Subcutaneous abdominal adipose tissue (tissue), 5 donors: ENCODE measurements at regions not wholly inside any gene's neighbourhood (a gene's known extent, or its start where the extent isn't known, plus 50 kb on each side); places are given as distances from the start of the nearest gene placed in this dataset.
"Not testable (repeated sequence)": the region's sequence is repeated elsewhere in the genome, so short reads cannot be mapped to it uniquely, and the experiment has no call there.

Experiments used
- H3K27ac ChIP-seq: one replicate; pipeline ENCODE4 v1.7.0; 2013; ENCODE audit warnings: low read depth, mild to moderate bottlenecking, inconsistent platforms, low read length, moderate library complexity
- H3K27me3 ChIP-seq, 5 donors: one replicate each; pipeline ENCODE4 v1.7.0; 2013; ENCODE audit warnings: low read length in 5 of 5, inconsistent platforms in 1 of 5; ENCODE audit not compliant: control insufficient read depth in 5 of 5, insufficient read depth in 4 of 5
- H3K36me3 ChIP-seq, 5 donors: one replicate each; pipeline ENCODE4 v1.7.0; 2013; ENCODE audit warnings: low read length in 5 of 5; ENCODE audit not compliant: control insufficient read depth in 5 of 5, insufficient read depth in 5 of 5
- H3K4me1 ChIP-seq, 5 donors: one replicate each; pipeline ENCODE4 v1.7.0; 2013; ENCODE audit warnings: low read length in 5 of 5, mild to moderate bottlenecking in 3 of 5, moderate library complexity in 1 of 5; ENCODE audit not compliant: control insufficient read depth in 5 of 5, insufficient read depth in 5 of 5
- H3K4me3 ChIP-seq, 5 donors: one replicate each; pipeline ENCODE4 v1.7.0; 2013; ENCODE audit warnings: low read length in 5 of 5, low read depth in 1 of 5
- H3K9ac ChIP-seq, 5 donors: one replicate each; pipeline ENCODE4 v1.7.0; 2013; ENCODE audit warnings: low read length in 5 of 5, mild to moderate bottlenecking in 4 of 5, moderate library complexity in 3 of 5
- H3K9me3 ChIP-seq, 5 donors: one replicate each; pipeline ENCODE4 v1.7.0; 2013; ENCODE audit warnings: low read length in 5 of 5; ENCODE audit not compliant: control insufficient read depth in 5 of 5
- donor health status: healthy.
- donor health status: healthy.
- donor health status: healthy.
- donor health status: healthy.
- donor health status: healthy.

- H3K36me3 ChIP-seq, H3K9ac ChIP-seq, H3K4me1 ChIP-seq, H3K27me3 ChIP-seq, H3K27ac ChIP-seq, H3K4me3 ChIP-seq: not testable (repeated sequence)
- H3K9me3 ChIP-seq = peaks cover 0 to 33% (median 12%) of the 10 kb centered on the region in 5 donors
These were observed 176.2 kb upstream of the TPTE start for GRCh38 chr21:10345178-10345612.

GRCh38 chr21:10346249-10346648, 175.1 kb upstream of the TPTE start:
- H3K36me3 ChIP-seq, H3K27me3 ChIP-seq, H3K4me1 ChIP-seq, H3K27ac ChIP-seq, H3K9ac ChIP-seq, H3K4me3 ChIP-seq: not testable (repeated sequence)
- H3K9me3 ChIP-seq = peaks cover 0 to 35% (median 12%) of the 10 kb centered on the region in 5 donors

DNA sequence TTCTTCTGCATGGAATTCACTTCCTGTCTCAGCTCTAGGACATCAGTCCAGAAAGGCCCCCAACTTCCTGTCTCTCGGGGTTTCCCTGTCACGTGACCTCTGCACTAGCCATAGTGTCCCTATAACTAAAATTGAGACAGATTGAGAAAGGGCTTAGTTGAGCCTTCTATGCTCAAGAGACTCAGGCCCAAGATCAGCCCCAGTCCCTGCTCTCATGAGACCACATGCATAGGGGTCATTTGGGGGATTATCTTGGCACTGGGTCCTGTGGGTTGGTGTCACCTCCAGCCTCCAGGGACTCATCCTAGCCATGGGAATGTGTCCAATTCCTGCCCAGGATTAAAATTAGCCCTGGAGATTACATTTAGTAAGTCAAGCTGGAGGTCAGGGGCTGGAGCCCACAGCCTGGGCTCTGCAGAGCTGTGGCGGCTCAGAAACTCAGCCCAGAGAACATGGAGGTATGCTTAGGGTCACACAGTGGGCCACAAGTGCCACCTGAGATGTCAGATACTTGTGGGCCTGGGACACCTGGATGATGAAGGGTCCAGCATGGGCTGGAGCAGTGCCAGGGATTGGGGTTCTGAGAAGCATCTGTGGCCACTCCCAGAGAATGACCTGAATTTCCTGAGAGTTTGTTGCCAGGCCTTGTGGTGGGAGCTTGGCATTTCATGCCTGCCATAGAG, 174.3 kb upstream of the TPTE start:
- peak overlapping the region in 2 of 5 donors; percentile 6 to 13 for H3K4me3 ChIP-seq
- H3K27me3 ChIP-seq, H3K9ac ChIP-seq, H3K27ac ChIP-seq, H3K36me3 ChIP-seq, H3K4me1 ChIP-seq: not testable (repeated sequence)
- H3K9me3 ChIP-seq = peaks cover 0 to 40% (median 12%) of the 10 kb centered on the region in 5 donors

DNA sequence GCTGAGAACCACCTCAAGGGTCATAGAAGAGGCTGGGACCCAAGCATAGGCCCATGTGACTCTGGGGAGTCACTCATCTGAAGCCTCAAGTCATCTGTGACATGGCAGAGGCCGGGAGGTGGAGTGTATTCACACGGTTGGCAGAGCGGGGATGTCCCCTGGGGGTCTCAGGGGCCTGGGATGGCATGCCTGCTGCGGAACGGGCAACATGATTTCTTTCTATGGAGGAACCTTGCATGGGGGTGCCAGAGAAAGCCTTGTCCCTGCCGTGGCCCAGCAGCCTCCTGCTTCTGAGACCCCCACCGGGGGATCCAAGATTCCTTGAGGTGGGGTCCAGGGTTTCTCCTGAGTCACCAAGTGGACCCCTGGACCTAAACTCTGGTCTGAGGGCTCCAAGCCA, 173.7 kb upstream of the TPTE start:
- not testable (repeated sequence) for H3K4me1 ChIP-seq, H3K27ac ChIP-seq, H3K36me3 ChIP-seq, H3K9ac ChIP-seq, H3K27me3 ChIP-seq
- Histone ChIP-seq H3K4me3 (peak overlapping the region in 2 of 5 donors; percentile 6 to 13), H3K9me3 (peaks cover 0 to 40% (median 12%) of the 10 kb centered on the region in 5 donors)

DNA sequence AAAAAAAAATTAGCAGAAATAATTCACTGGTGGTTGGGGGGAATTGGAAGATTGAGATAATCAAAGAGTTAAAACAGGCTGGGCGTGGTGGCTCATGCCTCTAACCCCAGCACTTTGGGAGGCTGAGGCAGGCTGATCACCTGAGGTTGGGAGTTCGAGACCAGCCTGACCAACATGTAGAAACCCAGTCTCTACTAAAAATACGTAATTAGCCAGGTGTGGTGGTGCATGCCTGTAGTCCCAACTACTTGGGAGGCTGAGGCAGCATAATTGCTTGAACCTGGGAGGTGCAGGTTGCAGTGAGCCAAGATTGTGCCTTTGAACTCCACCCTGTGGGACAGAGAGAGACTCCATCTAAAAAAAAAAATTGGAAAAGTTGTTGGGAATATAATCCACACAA, 173.2 kb upstream of the TPTE start:
- not testable (repeated sequence) for H3K4me3 ChIP-seq, H3K27ac ChIP-seq, H3K36me3 ChIP-seq, H3K27me3 ChIP-seq, H3K9ac ChIP-seq, H3K4me1 ChIP-seq
- H3K9me3 ChIP-seq = peaks cover 0 to 42% (median 12%) of the 10 kb centered on the region in 5 donors

- peak overlapping the region in 1 of 5 donors; percentile 26 for H3K4me3 ChIP-seq
- peaks cover 0 to 29% (median 11%) of the 10 kb centered on the region in 5 donors for H3K9me3 ChIP-seq
- not testable (repeated sequence) for H3K4me1 ChIP-seq
These were observed 166.4 kb upstream of the TPTE start for GRCh38 chr21:10354851-10355578.

DNA sequence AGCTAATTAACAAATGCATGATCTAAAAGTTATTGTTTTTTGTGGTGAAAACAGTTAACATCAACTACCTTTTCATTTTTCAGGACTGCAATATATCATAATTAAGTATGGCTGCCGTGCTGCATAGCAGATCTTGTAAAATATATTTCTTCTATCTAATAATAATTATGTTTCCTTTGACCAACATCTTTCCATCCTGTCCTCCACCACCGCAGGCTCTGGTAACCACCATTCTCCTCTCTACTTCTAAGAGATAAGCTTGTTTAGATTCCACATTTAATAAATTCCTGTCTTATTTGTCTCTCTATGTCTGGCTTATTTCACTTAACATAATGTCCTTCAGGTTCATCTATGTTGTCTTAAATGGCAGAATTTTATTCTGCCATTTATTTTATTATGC, 162.3 kb upstream of the TPTE start:
- not testable (repeated sequence) for H3K27ac ChIP-seq, H3K4me3 ChIP-seq, H3K27me3 ChIP-seq, H3K36me3 ChIP-seq, H3K9ac ChIP-seq, H3K4me1 ChIP-seq
- peaks cover 0 to 14% (median 6%) of the 10 kb centered on the region in 5 donors for H3K9me3 ChIP-seq

More at GRCh38 chr21:10354851-10355578, 166.4 kb upstream of the TPTE start:
- not testable (repeated sequence) for H3K27me3 ChIP-seq, H3K9ac ChIP-seq, H3K36me3 ChIP-seq, H3K27ac ChIP-seq

GRCh38 chr21:10359911-10360310, 161.5 kb upstream of the TPTE start:
- H3K36me3 ChIP-seq, H3K9ac ChIP-seq, H3K9me3 ChIP-seq, H3K27ac ChIP-seq, H3K4me3 ChIP-seq, H3K4me1 ChIP-seq, H3K27me3 ChIP-seq: not testable (repeated sequence)

DNA sequence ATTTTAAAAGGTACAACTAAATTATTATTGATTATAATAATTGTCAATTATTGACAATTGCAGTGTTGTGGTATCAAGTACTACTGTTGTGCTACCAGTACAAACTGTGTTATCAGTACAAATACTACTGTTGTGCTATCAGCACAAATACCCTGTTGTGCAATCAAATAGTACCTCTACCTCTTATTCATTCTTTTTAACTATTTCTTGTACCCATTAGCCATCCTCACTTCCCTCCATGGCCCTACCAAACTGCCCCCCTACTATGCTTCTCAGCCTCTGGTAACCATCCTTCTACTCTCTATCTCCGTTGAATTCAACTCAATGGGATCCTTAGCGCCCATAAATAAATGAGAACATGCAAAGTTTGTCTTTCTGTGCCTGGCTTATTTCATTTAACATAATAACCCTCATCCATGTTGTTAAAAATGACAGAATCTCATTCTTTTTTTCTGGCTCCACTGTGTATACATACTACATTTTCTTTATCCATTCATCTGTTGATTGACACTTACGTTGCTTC, 160.1 kb upstream of the TPTE start:
- not testable (repeated sequence) for H3K4me1 ChIP-seq, H3K4me3 ChIP-seq, H3K27ac ChIP-seq, H3K36me3 ChIP-seq, H3K9me3 ChIP-seq, H3K27me3 ChIP-seq, H3K9ac ChIP-seq

GRCh38 chr21:10362816-10363215, 158.6 kb upstream of the TPTE start:
- H3K4me3 ChIP-seq, H3K27ac ChIP-seq, H3K9me3 ChIP-seq, H3K4me1 ChIP-seq, H3K36me3 ChIP-seq, H3K9ac ChIP-seq, H3K27me3 ChIP-seq: not testable (repeated sequence)
